GM21619 (cell line): ENCODE measurements at regions not wholly inside any gene's neighbourhood (a gene's known extent, or its start where the extent isn't known, plus 50 kb on each side); places are given as distances from the start of the nearest gene placed in this dataset.
A peak's percentile ranks its signal among the peaks of the same experiment; 100 is the strongest.

Experiments used
- ATAC-seq: cut with Tn5 transposase; IDR thresholded peaks from one replicate; pipeline ENCODE4 v1.9.1; 2021; ENCODE audit not compliant: unreplicated experiment

DNA sequence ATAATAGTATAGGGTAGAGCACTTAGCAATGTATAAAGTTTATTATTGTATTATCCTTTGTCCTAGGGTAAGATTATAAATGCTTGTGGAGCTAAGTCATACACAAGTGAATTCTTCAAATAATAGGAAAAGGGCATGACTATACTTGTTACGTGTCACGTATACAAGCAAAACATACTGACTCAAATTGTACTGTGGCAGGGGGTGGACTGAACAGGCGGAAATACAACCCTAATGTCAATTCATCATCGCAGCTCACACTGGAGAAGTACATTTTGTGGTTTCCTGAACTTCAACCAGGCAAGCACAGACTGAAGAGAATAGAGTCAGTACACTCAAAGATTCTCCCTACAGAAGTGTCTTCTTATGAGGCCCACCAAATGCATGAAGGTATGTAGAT lies 201.0 kb downstream of the MBD2 start:
- no peak for ATAC-seq

DNA sequence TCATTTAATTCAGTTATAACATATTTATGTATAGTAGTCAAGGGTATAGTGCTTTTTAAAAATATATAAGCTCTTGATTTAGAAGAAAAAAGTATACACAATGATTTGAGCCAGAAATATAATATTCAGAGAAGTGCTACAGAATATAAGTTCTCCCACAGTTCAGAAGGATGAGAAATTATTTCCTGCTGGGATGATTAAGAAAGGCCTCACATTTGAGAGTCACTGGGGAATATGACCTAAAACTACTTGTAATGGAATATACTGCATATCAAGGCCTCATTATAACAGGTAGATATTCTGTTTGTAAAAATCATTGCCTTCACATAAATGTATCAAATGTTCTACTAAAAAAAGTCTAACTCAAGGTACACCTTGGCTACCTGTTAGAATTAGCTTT lies 203.5 kb downstream of the MBD2 start:
- no peak for ATAC-seq

DNA sequence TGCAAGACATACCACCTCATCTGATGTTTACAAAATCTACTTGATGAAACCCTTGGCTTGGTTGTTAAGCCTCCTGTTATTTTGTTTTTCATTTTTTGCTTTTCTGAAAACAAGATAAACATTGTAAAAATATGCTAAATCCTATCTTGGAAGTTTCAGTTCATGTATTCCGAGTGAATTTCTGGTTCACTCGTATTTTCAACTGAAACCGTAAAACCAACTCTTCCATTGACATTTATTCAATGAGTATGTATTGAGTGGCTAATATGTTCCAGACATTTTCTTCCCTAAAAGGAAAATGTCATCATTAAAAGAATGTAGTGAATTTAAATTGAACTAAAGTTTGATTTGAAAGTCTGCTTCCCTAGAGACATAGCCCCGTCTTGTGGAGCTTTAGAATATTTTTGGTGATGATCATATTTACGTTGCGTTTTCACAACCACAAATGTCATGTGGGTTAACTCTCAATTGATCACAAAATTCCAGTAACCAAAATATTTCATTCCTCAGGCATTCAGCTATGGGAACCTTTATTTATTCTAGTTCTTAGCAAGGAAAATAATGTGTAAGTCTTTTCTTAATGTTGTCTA lies 204.2 kb downstream of the MBD2 start:
- ATAC-seq: no peak

DNA sequence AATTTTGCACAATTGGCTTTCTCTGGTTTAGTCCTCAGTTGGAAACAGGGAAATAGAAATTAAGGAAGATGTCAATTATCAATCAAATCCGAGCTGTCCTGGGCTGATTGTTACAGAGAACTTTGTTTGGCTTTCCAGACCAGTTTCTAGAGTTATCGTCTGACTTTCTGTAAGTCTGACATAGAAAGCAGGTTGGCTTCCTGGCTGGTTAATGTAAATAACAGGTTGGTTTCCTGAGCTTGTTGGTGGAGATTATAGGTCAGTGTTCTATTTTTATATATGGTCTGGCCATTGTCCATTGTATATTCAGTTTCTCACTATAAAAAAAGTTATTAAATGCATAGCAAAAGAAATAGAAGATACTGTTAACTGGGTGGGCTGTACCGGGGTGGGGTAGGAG lies 204.8 kb downstream of the MBD2 start:
- ATAC-seq: no peak

DNA sequence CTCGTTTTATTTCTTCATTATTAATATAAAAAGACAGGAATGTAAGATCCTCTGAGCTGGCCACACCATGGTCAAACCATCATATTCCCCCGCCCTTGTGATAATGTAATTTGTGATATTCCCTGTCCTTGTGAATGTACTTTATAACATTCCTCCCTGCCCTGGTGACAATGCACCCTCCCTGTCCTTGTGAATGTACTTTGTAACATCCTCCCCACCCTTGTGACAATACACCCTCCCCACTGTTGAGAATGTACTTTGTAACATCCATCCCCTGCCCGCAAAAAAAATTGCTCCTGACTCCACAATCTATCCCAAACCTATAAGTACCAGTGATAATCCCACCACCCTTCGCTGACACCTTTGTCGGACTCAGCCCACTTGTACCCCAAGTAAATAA lies 211.0 kb downstream of the MBD2 start:
- ATAC-seq: no peak

DNA sequence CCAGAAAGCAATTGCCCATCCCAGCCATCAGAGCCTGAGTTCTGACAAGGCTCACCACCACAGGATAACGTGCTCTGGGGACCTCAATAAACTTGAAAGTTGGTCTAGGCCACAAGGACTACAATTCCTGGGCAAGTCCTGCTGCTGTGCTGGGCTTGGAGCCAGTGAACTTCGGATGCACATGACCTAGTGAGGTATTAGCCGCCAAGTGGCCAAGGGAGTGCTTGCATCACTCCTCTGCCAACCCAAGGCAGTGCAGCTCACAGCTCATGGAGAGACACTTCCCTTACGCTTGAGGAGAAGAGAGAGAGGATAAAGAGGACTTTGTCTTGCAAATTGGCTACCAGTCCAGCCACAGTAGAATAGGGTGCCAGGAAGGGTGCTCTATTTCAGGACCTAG lies 219.6 kb downstream of the MBD2 start:
- ATAC-seq: no peak

DNA sequence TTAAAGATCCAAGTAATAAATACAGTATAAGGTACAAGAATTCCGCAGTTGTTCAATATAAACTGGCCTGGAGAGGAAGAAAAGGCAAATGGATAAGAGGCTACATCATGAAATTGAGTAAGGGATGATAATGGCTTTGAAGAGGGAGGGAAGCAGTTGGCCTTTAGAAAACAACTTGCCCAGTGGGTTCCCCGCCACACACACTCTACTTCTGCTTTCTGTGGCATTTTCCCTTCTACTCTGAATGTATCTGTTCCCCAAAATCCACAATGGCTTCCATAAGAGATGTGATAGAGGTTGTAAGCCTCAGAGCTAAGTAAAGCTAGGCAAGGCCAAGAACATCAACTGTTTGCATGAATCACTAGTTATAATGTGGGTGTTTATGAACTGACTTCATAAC lies 221.3 kb downstream of the MBD2 start:
- no peak for ATAC-seq

DNA sequence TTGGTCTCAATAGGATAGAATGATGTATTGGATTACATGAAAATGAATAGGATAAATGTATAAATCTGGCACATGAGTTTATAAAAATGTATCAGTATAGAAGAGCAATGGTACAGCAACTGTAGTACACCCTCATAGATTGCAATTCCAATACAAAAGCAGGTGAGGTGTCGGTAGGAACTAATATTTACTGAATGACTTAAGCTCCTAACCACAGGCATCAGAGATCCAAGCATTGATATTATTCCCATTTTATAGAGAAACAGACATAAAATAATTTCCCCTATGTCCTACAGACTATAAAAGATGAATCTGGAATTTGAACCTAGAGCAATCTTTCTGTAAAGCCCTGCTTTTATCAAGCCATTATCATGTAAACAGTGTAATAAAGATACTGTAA lies 227.4 kb downstream of the MBD2 start:
- ATAC-seq: no peak

DNA sequence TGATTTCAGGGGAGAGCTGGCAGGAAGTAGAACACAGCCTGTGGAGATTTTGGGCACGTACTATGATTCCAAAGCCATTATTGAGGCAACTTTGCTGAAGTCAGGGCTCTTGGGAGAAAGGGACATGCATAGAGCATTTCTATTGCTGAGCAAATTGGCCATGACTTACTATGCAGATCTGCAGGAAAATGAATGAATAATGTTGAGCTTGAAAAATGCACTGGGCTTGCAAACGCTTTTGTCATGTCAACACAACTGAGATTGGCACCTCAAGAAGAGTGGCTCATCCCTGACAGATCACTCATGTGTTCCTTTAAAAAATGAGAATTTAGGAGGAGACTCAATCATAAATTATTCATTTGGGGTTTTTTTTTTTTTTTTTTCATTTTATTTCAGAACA lies 230.5 kb downstream of the MBD2 start:
- no peak for ATAC-seq

DNA sequence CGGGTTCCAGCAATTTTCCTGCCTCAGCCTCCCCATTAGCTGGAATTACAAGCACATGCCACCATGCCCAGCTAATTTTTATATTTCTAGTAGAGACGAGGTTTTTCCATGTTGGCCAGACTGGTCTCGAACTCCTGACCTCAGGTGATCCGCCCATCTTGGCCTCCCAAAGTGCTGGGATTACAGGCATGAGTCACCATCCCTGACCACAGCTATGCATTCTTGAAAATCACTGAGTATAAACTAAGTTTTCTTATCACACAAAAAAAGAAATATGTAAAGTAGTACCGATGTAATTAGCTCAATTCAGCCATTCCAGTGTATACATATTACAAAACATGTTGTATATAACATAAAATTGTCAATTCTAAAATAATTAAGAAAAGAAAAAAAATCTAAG lies 232.7 kb downstream of the MBD2 start:
- ATAC-seq: no peak

DNA sequence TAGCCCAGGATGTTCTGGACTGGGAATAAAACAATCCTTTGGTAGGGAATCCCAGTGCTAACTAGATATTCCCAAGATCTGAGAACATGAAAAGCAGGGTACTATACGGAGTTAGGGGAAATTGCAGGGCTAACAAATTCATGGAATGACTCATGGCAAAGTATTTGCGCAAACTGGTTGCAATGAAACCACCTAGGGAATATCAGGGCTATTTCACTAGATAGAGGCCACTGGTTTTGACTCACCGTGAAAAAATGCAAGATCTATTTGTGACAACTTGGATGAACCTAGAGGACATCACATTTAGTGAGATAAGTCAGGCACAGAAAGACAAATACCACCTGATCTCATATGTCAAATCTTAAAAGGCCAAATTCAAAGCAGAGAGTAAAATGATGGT lies 233.3 kb downstream of the MBD2 start:
- ATAC-seq: no peak

DNA sequence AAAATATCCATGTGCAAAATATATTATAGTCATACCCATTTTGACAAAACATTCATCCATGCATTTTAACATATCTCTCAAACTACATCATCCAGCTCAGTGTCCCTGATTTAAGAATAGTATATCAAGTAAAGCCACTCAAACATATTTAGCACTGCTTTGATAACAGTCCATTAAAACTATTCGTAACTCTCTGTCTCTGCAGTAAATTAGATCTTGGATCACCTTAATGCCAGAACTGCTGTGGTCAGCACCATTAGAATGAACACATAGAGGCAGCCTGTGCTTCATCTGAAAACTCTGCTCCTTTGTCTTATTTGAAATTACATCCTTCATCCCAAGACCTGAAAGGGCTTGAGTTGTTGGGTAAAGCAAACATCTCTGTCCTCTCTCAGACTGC lies 234.0 kb downstream of the MBD2 start:
- ATAC-seq: no peak

DNA sequence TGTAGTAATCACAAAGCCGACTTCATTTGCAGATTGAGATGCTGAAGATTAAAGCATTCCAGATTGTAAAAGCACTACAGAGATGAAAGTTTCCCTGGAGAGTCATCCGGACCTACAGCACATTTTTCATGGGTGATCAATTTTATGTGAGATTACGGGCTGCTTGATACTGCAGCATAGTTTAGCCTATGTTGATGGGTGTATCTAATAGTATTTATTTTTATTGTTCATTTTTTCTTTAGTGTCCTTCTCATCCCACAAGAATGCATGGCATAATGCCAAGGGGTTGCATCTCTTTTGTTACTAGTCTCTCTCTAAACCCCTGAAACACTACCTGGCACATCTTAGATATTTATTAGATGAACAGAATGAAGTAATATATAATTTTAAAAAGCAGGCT lies 240.4 kb downstream of the MBD2 start:
- no peak for ATAC-seq

DNA sequence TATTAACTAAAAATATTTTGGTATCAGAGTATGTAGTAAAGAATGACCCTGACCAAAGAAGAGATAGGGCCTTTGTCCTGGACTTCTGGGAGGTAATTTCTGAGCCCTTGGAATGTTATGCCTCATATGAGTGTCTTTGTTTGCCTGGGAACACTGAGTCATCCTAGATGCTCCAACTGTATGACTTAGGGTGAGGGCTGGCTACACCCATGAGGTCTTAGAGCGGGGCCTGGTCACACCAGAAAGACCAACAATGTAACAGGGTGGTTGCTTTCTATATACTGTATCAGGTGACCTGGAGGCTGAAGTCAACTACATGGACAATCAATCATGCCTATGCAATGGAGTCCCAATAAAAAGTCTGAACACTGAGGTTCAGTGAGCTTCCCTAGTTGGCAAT lies 253.1 kb downstream of the MBD2 start:
- ATAC-seq: no peak

DNA sequence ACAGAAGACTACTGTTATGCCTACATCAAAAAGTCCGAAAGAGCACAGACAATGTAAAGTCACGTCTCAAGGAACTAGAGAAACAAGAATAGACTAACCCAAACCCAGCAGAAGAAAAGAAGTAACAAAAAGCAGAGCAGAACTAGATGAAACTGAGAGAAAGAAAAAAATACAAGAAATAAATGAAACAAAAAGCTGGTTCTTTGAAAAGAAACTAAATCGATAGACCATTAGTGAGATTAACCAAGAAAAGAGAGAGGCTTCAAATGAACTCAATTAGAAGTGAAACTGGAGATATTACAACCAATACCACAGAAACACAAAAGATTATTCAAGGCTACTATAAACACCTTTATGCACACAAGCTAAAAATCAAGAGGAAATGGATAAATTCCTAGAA lies 271.8 kb downstream of the MBD2 start:
- peak; percentile 64 for ATAC-seq

DNA sequence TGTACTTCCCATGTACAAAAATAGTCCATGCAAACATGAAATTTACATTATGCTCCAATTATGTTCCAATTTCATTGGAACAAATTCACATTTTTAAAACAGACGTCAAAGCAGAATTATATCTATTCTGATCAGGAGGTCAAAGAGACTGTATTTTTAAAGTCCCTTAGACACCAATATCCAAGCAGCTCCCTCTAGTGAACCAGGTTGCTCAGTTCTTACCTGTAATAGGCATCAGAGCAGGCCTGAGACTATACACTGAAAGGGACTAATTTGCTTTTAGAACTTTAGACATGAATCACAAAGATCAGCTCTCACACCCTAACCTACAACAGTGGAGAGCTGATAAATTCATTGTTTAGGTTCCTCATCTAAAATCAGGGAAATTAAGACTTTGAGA lies 273.9 kb downstream of the MBD2 start:
- no peak for ATAC-seq

DNA sequence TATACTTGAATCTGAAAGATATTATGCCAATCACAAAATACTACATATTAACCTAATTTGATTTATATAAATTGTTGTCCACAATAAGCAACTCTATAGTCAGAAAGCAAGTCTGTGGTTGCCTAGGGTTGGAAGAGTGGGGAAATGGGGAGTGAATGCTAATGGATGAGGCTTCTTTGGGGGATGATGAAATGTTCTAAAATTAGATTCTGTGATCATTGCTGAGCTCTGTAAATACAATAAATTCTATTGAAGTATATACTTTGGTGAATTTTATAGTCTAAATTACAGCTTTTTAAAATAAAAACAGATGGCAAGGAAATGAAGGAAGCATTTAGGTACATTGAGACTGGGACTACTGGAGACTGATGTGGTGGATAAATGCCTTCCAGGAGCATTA lies 275.5 kb downstream of the MBD2 start:
- ATAC-seq: no peak

DNA sequence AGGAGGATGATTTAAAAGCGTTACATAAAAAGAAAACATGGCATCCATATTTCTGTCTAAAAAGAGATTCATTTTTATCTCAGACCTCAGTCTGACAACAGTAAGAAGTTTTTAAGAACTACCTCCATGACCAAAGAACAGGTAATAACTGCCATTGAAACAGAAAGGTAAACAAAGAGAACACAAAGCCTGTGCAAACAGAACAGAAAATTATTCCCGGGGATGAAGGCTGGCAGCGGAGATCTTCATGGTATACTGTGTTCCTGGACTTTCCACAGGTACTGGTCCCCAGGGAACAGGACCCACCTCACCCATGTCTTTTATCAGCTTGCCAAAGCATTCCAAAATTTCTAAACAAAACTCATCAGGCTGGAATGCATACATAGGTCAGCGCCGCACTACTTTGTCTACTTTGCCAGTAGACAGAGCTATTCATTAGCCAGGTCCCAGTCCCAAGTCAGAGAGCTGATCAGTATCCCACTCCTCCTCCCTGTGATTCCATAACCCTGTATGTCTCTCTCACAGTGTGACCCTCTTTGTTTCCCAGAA lies 277.3 kb downstream of the MBD2 start:
- no peak for ATAC-seq

DNA sequence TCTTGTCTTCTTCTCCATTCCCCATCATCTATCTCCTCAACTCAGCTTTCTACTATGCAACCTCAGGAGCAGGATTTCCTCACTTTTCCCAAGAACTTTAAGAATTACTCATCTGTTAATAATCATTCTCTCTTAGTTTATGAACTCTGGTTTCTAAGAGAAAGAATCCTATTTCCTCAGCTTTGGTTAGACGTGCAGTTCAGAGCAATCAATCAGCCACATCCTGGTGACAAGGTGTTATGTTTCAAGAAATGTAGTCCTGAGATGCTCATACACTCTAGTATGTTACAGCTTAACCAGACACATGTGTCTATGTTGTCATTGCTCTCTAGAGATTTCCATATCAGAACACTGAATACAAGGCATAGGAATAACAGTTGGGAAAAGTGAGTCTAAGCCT lies 277.9 kb downstream of the MBD2 start:
- ATAC-seq: no peak

DNA sequence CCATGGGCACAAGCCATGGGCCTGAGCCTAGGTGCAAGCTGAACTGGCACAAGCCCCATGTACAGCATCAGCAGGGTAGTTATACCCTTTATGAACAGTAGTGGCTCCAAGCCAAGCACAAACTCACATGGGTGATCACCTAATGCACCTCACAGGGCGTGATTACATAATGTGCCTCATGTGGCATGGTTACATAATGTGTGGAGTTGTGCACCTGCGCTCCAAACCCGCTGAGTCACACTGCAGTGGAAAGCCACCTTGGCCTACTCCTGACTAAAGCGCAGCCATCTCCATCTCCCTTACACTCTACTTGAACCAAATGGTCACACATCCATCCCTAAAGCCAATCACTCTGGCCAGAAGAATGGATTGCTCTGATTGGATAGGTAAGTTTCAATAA lies 279.7 kb downstream of the MBD2 start:
- ATAC-seq: no peak

DNA sequence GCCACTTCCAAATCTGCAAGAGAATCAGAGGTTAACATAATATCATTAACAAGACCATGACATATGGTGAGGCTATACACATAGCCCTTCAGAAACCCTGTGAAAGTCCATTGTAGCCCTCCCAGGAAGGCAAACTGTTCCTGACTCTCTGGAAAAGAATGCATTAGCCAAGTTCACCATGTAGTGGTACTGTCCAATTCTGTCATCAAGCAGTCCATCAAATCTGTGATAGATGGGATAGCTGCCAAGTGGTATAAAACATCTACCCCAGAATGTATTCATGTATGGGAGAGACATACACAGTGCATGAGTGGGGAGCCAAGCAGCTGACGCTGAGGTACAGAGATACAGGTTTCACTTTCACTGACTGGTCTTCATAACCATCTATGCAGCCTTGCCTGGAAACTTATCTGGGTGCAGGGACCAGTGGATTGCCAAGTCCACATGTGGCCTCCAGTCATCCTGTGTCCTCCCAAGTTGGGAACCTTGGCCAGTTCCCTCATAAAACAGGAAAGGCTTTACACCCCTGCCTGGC lies 281.1 kb downstream of the MBD2 start:
- ATAC-seq: no peak

DNA sequence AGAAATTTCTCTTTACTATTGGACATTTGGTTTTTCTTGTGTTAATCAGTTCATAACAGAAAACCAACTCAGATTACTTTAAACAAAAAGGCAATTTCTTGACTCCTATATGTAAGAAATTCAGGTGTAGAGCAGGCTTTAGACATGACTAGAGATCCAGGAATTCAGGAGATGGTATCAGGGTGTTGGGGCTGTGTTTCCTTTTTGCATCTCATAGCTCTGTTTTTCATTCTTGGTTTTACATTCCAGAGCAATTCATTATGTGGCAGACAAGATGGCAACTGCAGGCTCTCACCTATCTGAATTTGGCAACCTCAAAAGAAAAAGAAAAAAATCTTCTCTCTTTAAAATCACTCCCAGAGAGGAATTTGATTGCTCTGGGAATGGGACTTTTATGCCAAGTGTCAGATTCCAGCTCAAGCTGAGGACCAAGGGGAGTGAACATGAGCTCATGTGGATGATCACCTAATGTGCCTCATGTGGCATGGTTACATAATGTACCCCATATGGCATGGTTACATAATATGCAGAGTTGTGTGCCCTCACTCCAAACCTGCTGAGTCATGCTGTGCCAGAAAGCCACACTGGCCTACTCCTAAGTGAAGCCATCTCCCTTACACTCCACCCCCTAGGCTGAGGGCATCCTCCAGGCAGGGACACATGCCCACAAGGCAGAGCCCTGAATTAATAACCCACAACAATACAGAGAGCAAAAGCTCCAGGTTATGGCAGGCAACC lies 282.7 kb downstream of the MBD2 start:
- no peak for ATAC-seq

DNA sequence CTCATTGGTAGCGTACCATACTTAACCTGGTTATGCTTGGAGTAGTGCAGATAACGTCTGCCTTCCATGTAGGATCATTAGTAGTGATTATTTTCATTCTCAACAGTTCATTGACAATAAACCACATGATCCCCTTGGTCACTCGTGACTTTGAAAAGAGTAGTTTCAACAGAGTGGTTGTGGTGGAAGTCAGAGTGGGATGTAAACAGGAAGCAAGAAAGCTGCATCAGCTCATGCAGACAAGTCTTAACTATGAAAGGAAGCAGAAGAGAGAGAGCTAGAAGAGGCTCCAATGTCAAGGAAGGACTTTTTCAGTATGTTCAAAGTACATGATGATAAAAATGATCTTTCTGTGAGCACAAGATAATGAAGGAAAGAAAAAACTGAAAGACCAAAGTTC lies 287.4 kb downstream of the MBD2 start:
- ATAC-seq: no peak
